Urothelium cell line (cell line): ENCODE measurements at regions not wholly inside any gene's neighbourhood (a gene's known extent, or its start where the extent isn't known, plus 50 kb on each side); places are given as distances from the start of the nearest gene placed in this dataset.

Source experiments
- DNase-seq: peaks from one replicate; pipeline ENCODE4 v3.0.0; 2011; ENCODE audit warnings: low spot score, mixed read lengths
- FAIRE-seq: peaks from 2 replicates; lab custom pipeline; 2011; peaks lifted over from hg19 to GRCh38; lab: Jason Lieb, UNC

GRCh38 chr13:64441740-64442139, 2788.4 kb downstream of the PCDH9 start:
- DNase-seq (no peak), FAIRE-seq (no peak)

- no peak for FAIRE-seq
These were observed 2792.1 kb downstream of the PCDH9 start for GRCh38 chr13:64438084-64438483.

GRCh38 chr13:64429691-64430090, 2800.4 kb downstream of the PCDH9 start:
- DNase-seq (no peak), FAIRE-seq (no peak)

More at GRCh38 chr13:64438084-64438483, 2792.1 kb downstream of the PCDH9 start:
- no peak for DNase-seq

GRCh38 chr13:64428196-64428595, 2801.9 kb downstream of the PCDH9 start:
- FAIRE-seq: no peak
- DNase-seq: no peak

GRCh38 chr13:64423467-64423866, 2806.7 kb downstream of the PCDH9 start:
- FAIRE-seq: no peak

GRCh38 chr13:64420181-64420580, 2810.0 kb downstream of the PCDH9 start:
- DNase-seq (no peak), FAIRE-seq (no peak)

More at GRCh38 chr13:64423467-64423866, 2806.7 kb downstream of the PCDH9 start:
- no peak for DNase-seq

- FAIRE-seq: no peak
- DNase-seq: no peak
These were observed 2812.6 kb downstream of the PCDH9 start for GRCh38 chr13:64417581-64417980.

- FAIRE-seq: no peak
- DNase-seq: no peak
These were observed 2815.8 kb downstream of the PCDH9 start for GRCh38 chr13:64414381-64414780.

GRCh38 chr13:64413529-64413928, 2816.6 kb downstream of the PCDH9 start:
- FAIRE-seq (no peak), DNase-seq (no peak)

GRCh38 chr13:64410276-64411053, 2819.7 kb downstream of the PCDH9 start:
- FAIRE-seq: no peak
- no peak for DNase-seq

GRCh38 chr13:64397701-64398100, 2832.4 kb downstream of the PCDH9 start:
- no peak for FAIRE-seq
- no peak for DNase-seq

GRCh38 chr13:64377606-64378005, 2852.5 kb downstream of the PCDH9 start:
- DNase-seq: no peak
- FAIRE-seq: no peak

GRCh38 chr13:64371461-64371860, 2858.7 kb downstream of the PCDH9 start:
- FAIRE-seq (no peak), DNase-seq (no peak)

- DNase-seq (peak; percentile 7), FAIRE-seq (no peak)
These were observed 2859.1 kb downstream of the PCDH9 start for GRCh38 chr13:64371045-64371444.

- FAIRE-seq: no peak
- DNase-seq: no peak
These were observed 2861.0 kb downstream of the PCDH9 start for GRCh38 chr13:64369121-64369520.

- FAIRE-seq: no peak
- no peak for DNase-seq
These were observed 2867.6 kb downstream of the PCDH9 start for GRCh38 chr13:64362564-64362963.

GRCh38 chr13:64347664-64348063, 2882.5 kb downstream of the PCDH9 start:
- no peak for DNase-seq
- no peak for FAIRE-seq

- DNase-seq (no peak), FAIRE-seq (no peak)
These were observed 2890.6 kb downstream of the PCDH9 start for GRCh38 chr13:64339373-64340063.

GRCh38 chr13:64338671-64339070, 2891.5 kb downstream of the PCDH9 start:
- DNase-seq (no peak), FAIRE-seq (no peak)

GRCh38 chr13:64333888-64334287, 2896.2 kb downstream of the PCDH9 start:
- no peak for FAIRE-seq
- DNase-seq: no peak

GRCh38 chr13:64332048-64332447, 2898.1 kb downstream of the PCDH9 start:
- DNase-seq (no peak), FAIRE-seq (no peak)

- no peak for FAIRE-seq
- DNase-seq: no peak
These were observed 2902.5 kb downstream of the PCDH9 start for GRCh38 chr13:64327505-64328194.
